Erythroblast (primary cell): ENCODE measurements at regions not wholly inside any gene's neighbourhood (a gene's known extent, or its start where the extent isn't known, plus 50 kb on each side); places are given as distances from the start of the nearest gene placed in this dataset.

Source experiments
- GATA1 ChIP-seq: IDR thresholded peaks from 2 replicates; pipeline ENCODE4 v1.6.1; 2011; ENCODE audit warnings: low read depth, mild to moderate bottlenecking, control low read depth, low read length, moderate library complexity
- POLR2A ChIP-seq: IDR thresholded peaks from 2 replicates; pipeline ENCODE4 v1.6.1; 2011; ENCODE audit warnings: mild to moderate bottlenecking, low read length

- TF ChIP-seq POLR2A: no peak
- no peak for TF ChIP-seq GATA1
These were observed 85.4 kb upstream of the FSTL4 start for GRCh38 chr5:133697536-133698258.
